ENCODE measurements at regions not wholly inside any gene's neighbourhood (a gene's known extent, or its start where the extent isn't known, plus 50 kb on each side); places are given as distances from the start of the nearest gene placed in this dataset.

- no peak for TF ChIP-seq ZNF70 (CRISPR knock-in tag; IDR thresholded peaks at IDR 0.05)
- no peak for TF ChIP-seq CSDC2 (CRISPR knock-in tag; IDR thresholded peaks at IDR 0.05)
- TF ChIP-seq ISL1 (CRISPR knock-in tag; IDR thresholded peaks at IDR 0.05): no peak
- TF ChIP-seq ZNF565 (CRISPR knock-in tag; conservative IDR thresholded peaks at IDR 0.05; ENCODE audit: low read depth): no peak
- no peak for TF ChIP-seq GLIS3 (CRISPR knock-in tag; IDR thresholded peaks at IDR 0.05)
- TF ChIP-seq TSHZ2 (CRISPR knock-in tag; IDR thresholded peaks at IDR 0.05): no peak
- TF ChIP-seq PPARA (CRISPR knock-in tag; IDR thresholded peaks at IDR 0.05; ENCODE audit: borderline replicate concordance): no peak
- TF ChIP-seq TOX (CRISPR knock-in tag; IDR thresholded peaks at IDR 0.05; ENCODE audit: borderline replicate concordance): no peak
- no peak for TF ChIP-seq TCF4 (CRISPR knock-in tag; IDR thresholded peaks at IDR 0.05; ENCODE audit: borderline replicate concordance)
- no peak for TF ChIP-seq ZFP3 (CRISPR knock-in tag; IDR thresholded peaks at IDR 0.05)
- no peak for TF ChIP-seq ZFP30 (CRISPR knock-in tag; IDR thresholded peaks at IDR 0.05)
- TF ChIP-seq SNAI2 (CRISPR knock-in tag; IDR thresholded peaks at IDR 0.05): no peak
- no peak for TF ChIP-seq PATZ1 (CRISPR knock-in tag; IDR thresholded peaks at IDR 0.05; ENCODE audit: borderline replicate concordance)
These were observed 1383.1 kb downstream of the C4orf33 start for GRCh38 chr4:130479020-130479419.
